Cardiac fibroblast (primary cell): ENCODE measurements at regions not wholly inside any gene's neighbourhood (a gene's known extent, or its start where the extent isn't known, plus 50 kb on each side); places are given as distances from the start of the nearest gene placed in this dataset.

Experiments
- DNase-seq, 2 donors: peaks; one replicate each; pipeline versions ENCODE4 v3.0.0 to v3.0.0-alpha.2; 2010; ENCODE audit warnings: low read depth in 2 of 2
- H3K4me3 ChIP-seq, 2 donors: replicated peaks in 1 of 2; 1 replicate in 1 of 2; 2 replicates in 1 of 2; pipeline ENCODE4 v1.5.1; 2011; ENCODE audit warnings: low read depth in 2 of 2, low read length in 2 of 2, mild to moderate bottlenecking in 2 of 2, moderate library complexity in 1 of 2
- TF ChIP-seq, protein P1 (sequence below): IDR thresholded peaks from one replicate; pipeline ENCODE4 v1.5.1; 2011; ENCODE audit warnings: low read depth, mild to moderate bottlenecking, low read length, inconsistent platforms

DNA sequence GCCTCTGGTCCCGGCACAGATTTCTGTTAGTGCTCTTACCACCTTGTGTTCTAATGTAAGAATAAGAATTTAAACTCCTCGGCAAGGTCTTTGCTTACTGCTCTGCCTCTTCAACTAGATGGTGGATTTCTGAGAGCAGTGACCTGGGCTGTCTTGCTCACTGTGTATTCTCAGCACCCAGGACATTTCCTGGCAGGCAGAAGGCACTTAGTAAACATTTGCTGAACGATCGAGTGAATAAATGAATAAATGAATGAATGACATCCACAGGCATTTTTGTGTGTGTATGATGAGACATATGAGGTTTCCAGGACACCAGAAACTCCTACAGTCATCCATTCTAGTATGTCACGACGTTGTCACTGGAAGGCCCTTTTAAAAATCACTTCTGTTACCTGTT lies 143.2 kb downstream of the BOD1 start:
- TF ChIP-seq, protein P1, sequence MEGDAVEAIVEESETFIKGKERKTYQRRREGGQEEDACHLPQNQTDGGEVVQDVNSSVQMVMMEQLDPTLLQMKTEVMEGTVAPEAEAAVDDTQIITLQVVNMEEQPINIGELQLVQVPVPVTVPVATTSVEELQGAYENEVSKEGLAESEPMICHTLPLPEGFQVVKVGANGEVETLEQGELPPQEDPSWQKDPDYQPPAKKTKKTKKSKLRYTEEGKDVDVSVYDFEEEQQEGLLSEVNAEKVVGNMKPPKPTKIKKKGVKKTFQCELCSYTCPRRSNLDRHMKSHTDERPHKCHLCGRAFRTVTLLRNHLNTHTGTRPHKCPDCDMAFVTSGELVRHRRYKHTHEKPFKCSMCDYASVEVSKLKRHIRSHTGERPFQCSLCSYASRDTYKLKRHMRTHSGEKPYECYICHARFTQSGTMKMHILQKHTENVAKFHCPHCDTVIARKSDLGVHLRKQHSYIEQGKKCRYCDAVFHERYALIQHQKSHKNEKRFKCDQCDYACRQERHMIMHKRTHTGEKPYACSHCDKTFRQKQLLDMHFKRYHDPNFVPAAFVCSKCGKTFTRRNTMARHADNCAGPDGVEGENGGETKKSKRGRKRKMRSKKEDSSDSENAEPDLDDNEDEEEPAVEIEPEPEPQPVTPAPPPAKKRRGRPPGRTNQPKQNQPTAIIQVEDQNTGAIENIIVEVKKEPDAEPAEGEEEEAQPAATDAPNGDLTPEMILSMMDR = no peak
- H3K4me3 ChIP-seq = no peak overlapping the region
- DNase-seq = peak in 1 of 2 donors; percentile 39

DNA sequence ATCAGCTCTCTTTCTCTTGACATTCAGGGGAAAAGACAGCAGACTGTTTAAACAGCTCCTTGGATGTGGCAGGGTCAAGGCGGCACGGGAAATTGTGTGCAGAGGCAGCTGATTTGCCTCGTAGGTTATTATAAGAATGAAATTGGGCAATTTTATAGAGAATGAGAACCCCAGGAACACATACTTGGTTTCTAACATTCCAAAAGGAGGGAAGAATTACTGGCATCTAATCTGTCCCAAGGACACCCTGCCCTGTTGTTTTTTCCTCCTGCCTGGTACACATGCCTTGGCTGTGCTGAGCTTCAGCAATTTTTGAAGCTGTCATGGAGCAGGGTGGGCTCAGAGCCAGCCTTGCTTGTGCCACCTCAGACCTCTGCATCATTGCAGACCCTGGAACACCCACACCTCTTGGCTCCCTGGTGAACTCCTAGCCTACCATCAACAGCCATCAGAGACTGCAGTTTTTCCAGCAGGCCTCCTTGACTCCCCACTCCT lies 143.6 kb downstream of the BOD1 start:
- no peak overlapping the region for H3K4me3 ChIP-seq
- TF ChIP-seq, protein P1 = no peak
- peak; percentile 58 to 82 for DNase-seq

DNA sequence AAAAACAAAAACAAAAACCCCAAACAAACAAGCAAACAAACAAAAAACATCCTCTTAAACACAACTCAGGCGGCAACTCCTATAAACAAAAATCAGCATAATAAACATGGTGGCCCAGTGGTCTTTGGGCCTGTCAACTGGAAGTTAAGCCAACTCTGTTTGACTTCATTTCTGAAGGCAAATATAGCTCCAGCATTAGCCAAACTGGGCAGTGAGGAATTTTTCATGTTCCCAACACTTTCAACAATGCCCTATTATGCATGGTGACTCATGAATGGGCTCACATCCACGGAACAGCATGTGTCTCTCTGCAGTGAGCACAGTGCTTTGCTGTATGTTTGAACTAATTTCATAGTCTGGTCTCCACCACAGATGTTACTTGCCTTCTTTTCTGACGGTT lies 143.9 kb upstream of the STC2 start:
- peak; percentile 97 for DNase-seq
- TF ChIP-seq, protein P1 = no peak
- H3K4me3 ChIP-seq = no peak overlapping the region

DNA sequence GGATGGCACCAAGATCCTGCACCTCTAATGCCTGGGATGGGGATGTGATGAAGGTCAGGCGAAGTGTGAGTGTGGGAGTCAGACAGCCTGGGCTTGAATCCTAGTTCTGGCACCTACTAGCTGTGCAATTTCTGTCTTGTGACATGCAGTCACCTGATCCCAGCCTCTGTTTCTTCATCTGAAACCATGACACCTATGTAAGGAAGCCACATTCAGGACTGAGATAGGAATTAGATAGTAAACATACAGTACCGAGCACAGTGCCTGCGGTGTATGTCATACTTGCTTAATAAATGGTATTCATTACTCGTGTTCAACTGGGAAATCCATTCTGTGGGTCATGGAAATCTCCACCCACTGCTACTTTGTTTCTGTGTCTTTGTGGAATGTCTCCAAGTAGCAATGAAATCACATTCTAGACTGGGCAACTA lies 140.6 kb upstream of the STC2 start:
- TF ChIP-seq, protein P1 = no peak
- peak in 1 of 2 donors; percentile 48 for DNase-seq
- no peak overlapping the region for H3K4me3 ChIP-seq

DNA sequence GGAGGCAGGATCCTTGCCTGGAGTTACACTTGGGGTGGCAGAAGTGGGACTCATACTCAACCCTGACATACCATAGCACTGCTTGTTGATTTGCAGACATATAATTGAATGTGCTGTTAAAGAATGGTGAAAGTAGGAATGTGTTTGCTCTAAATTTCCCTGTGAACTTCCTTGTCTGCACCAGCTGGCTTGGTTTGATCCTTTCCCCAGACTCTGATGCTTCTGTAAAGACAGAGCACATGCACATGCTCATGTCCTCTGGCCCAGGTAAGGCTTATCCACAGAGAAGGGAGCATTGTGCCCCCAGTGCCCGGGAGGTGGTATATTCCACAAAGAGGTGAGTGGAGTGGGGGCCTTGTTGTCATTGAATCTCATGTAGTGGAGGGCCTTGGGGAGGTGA lies 138.0 kb upstream of the STC2 start:
- TF ChIP-seq, protein P1 = no peak
- no peak overlapping the region for H3K4me3 ChIP-seq
- no peak for DNase-seq

DNA sequence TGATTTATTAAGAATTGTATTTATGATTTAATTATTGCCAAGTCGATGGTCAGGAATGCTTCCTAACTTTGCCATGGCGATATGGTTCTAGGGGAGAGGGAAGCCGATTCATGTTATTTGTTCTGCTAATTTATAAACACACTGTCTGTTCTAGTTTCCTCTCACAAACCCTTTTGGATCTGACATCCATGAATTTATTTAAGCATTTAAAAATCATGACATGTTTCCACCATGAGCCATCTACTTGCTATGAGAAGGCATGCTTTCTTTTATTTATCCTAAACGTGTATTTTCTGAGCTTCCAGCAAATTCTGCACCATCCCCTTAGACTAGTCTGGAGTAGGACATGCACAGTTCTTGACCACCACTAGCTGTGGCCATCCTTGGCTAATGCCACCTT lies 136.6 kb upstream of the STC2 start:
- TF ChIP-seq, protein P1 = no peak
- no peak for DNase-seq
- no peak overlapping the region for H3K4me3 ChIP-seq

DNA sequence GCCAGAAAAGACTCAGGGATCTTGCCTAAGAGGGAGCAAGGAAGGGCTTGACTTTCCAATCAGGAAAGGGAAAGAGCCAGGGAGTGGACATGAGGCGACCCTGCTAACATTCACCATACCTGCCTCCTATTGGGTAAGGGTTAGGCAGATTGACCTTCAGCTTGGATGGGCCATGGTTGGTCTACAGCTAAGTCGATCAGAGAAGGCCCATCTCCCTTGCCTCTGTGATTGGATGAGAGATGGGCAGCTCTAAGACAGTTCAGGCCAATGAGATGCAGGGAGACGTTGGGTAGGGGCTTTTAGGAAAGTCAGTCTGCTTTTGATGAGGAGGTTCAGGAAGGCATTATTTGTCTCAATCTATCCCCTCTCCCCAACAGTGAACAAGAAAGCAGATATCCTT lies 135.0 kb upstream of the STC2 start:
- no peak overlapping the region for H3K4me3 ChIP-seq
- no peak for DNase-seq
- TF ChIP-seq, protein P1 = no peak
